OCI-LY1 (cell line): ENCODE measurements at regions not wholly inside any gene's neighbourhood (a gene's known extent, or its start where the extent isn't known, plus 50 kb on each side); places are given as distances from the start of the nearest gene placed in this dataset.

ENCODE experiments used
- H2AFZ ChIP-seq: fragments of 200-600 bp; sonication (generic), shearing (Covaris generic); 2 replicates; pipeline ENCODE4 v1.6.0; 2014; ENCODE audit warnings: antibody characterized with exemption, mild to moderate bottlenecking, low read length
- H3F3A ChIP-seq: fragments of 200-600 bp; sonication (generic), shearing (Covaris generic); 2 replicates; pipeline ENCODE4 v1.6.0; 2014; ENCODE audit warnings: mild to moderate bottlenecking, antibody characterized with exemption, low read length, moderate library complexity; ENCODE audit not compliant: insufficient read depth
- H3K27ac ChIP-seq: fragments of 200-600 bp; sonication (generic); 2 replicates; pipeline ENCODE4 v1.5.1; 2014; ENCODE audit warnings: low read length, mixed run types, mild to moderate bottlenecking, low read depth; ENCODE audit not compliant: poor library complexity, severe bottlenecking
- H3K27me3 ChIP-seq: fragments of 200-600 bp; sonication (generic); 2 replicates; pipeline ENCODE4 v1.6.0; 2014; ENCODE audit warnings: antibody characterized with exemption, mild to moderate bottlenecking, low read length, moderate library complexity; ENCODE audit not compliant: insufficient read depth
- H3K36me3 ChIP-seq: fragments of 200-600 bp; sonication (generic); 2 replicates; pipeline ENCODE4 v1.6.1; 2014; ENCODE audit warnings: mild to moderate bottlenecking, antibody characterized with exemption, low read length, moderate library complexity, mixed read lengths; ENCODE audit not compliant: insufficient read depth
- H3K4me1 ChIP-seq: fragments of 200-600 bp; sonication (generic); 2 replicates; pipeline ENCODE4 v1.5.1; 2014; ENCODE audit warnings: mild to moderate bottlenecking, low read length, moderate library complexity; ENCODE audit not compliant: insufficient read depth, severe bottlenecking
- H3K4me2 ChIP-seq: fragments of 200-600 bp; sonication (generic), shearing (Covaris generic); 2 replicates; pipeline ENCODE4 v1.6.1; 2014; ENCODE audit warnings: low read length
- H3K4me3 ChIP-seq: fragments of 200-600 bp; sonication (generic); 2 replicates; pipeline ENCODE4 v1.5.1; 2014; ENCODE audit warnings: low read length, low read depth, mild to moderate bottlenecking, mixed read lengths; ENCODE audit not compliant: poor library complexity, severe bottlenecking
- H3K79me2 ChIP-seq: fragments of 200-600 bp; shearing (Covaris generic); 2 replicates; pipeline ENCODE4 v1.6.1; 2016; ENCODE audit warnings: mixed run types, low read length, mixed read lengths; ENCODE audit not compliant: insufficient read depth
- H3K9ac ChIP-seq: fragments of 200-600 bp; sonication (generic), shearing (Covaris generic); 2 replicates; pipeline ENCODE4 v1.6.1; 2014; ENCODE audit warnings: mild to moderate bottlenecking, low read length, mixed read lengths
- H3K9me2 ChIP-seq: fragments of 200-600 bp; sonication (generic), shearing (Covaris generic); 2 replicates; pipeline ENCODE4 v1.6.1; 2014; ENCODE audit warnings: low read depth, mild to moderate bottlenecking, low read length, mixed read lengths
- H3K9me3 ChIP-seq: fragments of 200-600 bp; shearing (Covaris generic); 2 replicates; pipeline ENCODE4 v1.6.1; 2014; ENCODE audit warnings: low read length, mixed read lengths
- H4K20me1 ChIP-seq: fragments of 200-600 bp; sonication (generic), shearing (Covaris generic); 2 replicates; pipeline ENCODE4 v1.6.0; 2016; ENCODE audit warnings: mild to moderate bottlenecking, low read length; ENCODE audit not compliant: insufficient read depth
- CTCF ChIP-seq: fragments of 200-600 bp; sonication (generic), shearing (Covaris generic); IDR thresholded peaks from 2 replicates; pipeline ENCODE4 v1.5.1; 2017; ENCODE audit warnings: mild to moderate bottlenecking, antibody characterized with exemption, low read length, moderate library complexity, mixed read lengths
- EZH2 ChIP-seq: fragments of 200-600 bp; sonication (generic), shearing (Covaris generic); IDR thresholded peaks from 2 replicates; pipeline ENCODE4 v1.8.0; 2017; ENCODE audit warnings: borderline replicate concordance, mixed run types, mild to moderate bottlenecking, antibody characterized with exemption, low read length, moderate library complexity, mixed read lengths

GRCh38 chr4:18342847-18343246 lies 321.3 kb upstream of the LCORL start:
- Histone ChIP-seq H3K4me3 (no peak overlapping the region), H3K9ac (no peak overlapping the region), H4K20me1 (no peaks in the 10 kb centered on the region), H3K27ac (no peak overlapping the region), H3K27me3 (no peaks in the 10 kb centered on the region), H3K36me3 (no peaks in the 10 kb centered on the region), H3K9me3 (no peaks in the 10 kb centered on the region), H3K9me2 (no peaks in the 10 kb centered on the region), H2AFZ (no peak overlapping the region), H3K4me2 (no peak overlapping the region), H3K4me1 (no peaks in the 10 kb centered on the region), H3K79me2 (no peaks in the 10 kb centered on the region), H3F3A (no peaks in the 10 kb centered on the region)
- no peak for TF ChIP-seq CTCF
- TF ChIP-seq EZH2 = no peak

GRCh38 chr4:18321956-18322530 lies 300.5 kb upstream of the LCORL start:
- no peak overlapping the region for H3K9ac ChIP-seq
- no peaks in the 10 kb centered on the region for H3K79me2 ChIP-seq
- no peaks in the 10 kb centered on the region for H3K27me3 ChIP-seq
- no peaks in the 10 kb centered on the region for H3K36me3 ChIP-seq
- no peak overlapping the region for H3K4me2 ChIP-seq
- H3K27ac ChIP-seq = no peak overlapping the region
- H3K4me3 ChIP-seq = no peak overlapping the region
- TF ChIP-seq EZH2 = no peak
- TF ChIP-seq CTCF = no peak
- no peak overlapping the region for H2AFZ ChIP-seq
- H3F3A ChIP-seq = no peaks in the 10 kb centered on the region
- H4K20me1 ChIP-seq = no peaks in the 10 kb centered on the region
- H3K9me2 ChIP-seq = no peaks in the 10 kb centered on the region
- no peaks in the 10 kb centered on the region for H3K9me3 ChIP-seq
- no peaks in the 10 kb centered on the region for H3K4me1 ChIP-seq

GRCh38 chr4:18319431-18319830 lies 297.9 kb upstream of the LCORL start:
- no peaks in the 10 kb centered on the region for H3K9me3 ChIP-seq
- no peaks in the 10 kb centered on the region for H4K20me1 ChIP-seq
- H3K27ac ChIP-seq = no peak overlapping the region
- H3K79me2 ChIP-seq = no peaks in the 10 kb centered on the region
- H3K4me3 ChIP-seq = no peak overlapping the region
- H3K36me3 ChIP-seq = no peaks in the 10 kb centered on the region
- no peak overlapping the region for H2AFZ ChIP-seq
- H3K9ac ChIP-seq = no peak overlapping the region
- TF ChIP-seq EZH2 = no peak
- TF ChIP-seq CTCF = no peak
- no peaks in the 10 kb centered on the region for H3K27me3 ChIP-seq
- H3K9me2 ChIP-seq = no peaks in the 10 kb centered on the region
- H3K4me2 ChIP-seq = no peak overlapping the region
- no peaks in the 10 kb centered on the region for H3K4me1 ChIP-seq
- H3F3A ChIP-seq = no peaks in the 10 kb centered on the region
